GM21515 (cell line): ENCODE measurements at regions not wholly inside any gene's neighbourhood (a gene's known extent, or its start where the extent isn't known, plus 50 kb on each side); places are given as distances from the start of the nearest gene placed in this dataset.
"Not testable (repeated sequence)": the region's sequence is repeated elsewhere in the genome, so short reads cannot be mapped to it uniquely, and the experiment has no call there.

Source experiments
- ATAC-seq: cut with Tn5 transposase; IDR thresholded peaks from one replicate; pipeline ENCODE4 v1.9.1; 2021; ENCODE audit not compliant: unreplicated experiment

DNA sequence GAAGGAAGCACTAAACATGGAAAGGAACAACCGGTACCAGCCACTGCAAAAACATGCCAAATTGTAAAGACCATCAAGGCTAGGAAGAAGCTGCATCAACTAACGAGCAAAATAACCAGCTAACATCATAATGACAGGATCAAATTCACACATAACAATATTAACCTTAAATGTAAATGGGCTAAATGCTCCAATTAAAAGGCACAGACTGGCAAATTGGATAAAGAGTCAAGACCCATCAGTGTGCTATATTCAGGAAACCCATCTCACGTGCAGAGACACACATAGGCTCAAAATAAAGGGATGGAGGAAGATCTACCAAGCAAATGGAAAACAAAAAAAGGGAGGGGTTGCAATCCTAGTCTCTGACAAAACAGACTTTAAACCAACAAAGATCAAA is 126.3 kb upstream of the CAV2 start:
- ATAC-seq, result not testable (repeated sequence)

DNA sequence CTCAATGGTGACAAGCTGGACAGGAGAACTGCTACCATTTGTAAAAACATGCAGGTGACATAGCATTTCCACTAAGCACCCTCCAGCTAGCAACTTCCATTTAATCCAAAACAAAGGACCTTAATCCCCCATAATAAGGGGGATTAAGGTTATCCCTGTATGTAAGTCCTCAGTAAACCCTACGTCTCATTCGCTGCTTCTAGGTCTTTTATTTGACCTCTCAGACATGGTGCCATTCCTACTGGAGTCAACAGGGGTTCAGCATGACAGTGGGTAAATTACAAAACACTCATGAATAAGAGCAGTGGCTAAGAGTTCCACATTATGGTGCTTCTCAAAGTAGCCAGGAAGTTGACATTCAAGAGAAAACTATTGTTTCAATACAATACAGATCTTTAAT is 121.8 kb upstream of the CAV2 start:
- no peak for ATAC-seq

DNA sequence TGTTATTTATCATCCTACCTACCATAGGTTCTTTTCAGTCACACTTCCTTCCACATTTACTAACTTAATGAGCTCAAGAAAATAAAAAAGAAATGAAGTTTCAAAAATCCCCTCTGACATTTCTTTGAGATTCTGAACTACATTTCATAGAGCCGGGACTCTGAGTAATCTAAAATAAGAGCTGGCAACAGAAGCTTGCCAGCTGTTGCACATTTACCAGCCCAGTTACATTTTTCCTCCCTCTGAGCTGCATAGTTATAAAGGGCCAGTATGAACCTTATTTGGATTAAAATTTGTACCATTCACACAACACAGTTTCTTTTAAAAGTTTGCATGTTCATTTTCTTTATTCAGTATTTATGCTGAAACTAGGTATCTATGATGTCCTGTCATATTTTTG is 119.5 kb upstream of the CAV2 start:
- no peak for ATAC-seq

DNA sequence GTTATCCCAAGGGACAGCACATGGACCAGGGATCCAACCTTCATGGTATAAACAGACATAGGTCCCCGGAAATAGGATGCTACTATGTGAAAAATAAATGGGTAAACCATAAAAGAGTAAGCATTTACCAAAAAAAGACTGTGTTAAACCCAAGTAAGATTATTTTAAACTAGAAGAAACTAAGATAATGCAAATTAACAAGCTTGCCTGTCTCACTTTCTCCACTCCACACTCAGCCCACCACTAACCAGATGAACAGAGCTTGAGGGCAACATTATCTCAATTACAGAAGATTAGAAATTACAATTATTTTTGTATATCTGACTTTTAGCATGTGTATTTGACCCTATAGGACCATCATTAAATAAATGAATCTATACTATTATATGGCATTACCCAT is 117.2 kb upstream of the CAV2 start:
- ATAC-seq, result no peak

DNA sequence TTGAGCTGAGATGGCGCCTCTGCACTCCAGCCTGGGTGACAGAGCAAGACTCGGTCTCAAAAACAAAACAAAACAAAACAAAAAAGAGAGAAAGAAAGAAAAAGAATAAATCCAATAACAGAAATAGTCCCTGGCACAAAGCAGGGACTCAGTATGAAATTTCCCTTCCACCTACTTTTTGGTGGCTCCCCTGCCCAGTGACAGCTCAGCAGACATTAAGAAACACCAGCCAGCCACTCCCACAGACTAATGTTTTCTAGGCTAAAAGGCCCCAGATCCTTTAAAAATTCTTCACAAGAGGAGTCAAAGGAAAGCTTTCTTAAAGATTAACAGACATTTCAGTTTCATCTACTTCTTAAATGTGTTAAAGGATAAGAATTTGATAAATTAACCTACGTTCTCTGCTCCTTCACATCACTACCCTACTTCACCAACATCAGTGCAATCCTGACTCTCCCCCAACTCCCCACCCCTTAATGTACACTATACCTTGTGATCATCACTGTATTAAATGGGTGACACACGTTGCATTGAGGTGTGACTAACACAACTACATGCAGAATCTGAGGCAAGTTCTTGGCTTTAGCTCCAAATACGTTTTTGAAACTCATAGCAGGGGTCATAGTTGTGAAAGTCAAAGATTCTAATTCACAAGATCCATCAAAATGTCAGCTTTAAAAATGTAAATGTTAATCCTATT is 114.5 kb upstream of the CAV2 start:
- ATAC-seq, result no peak

DNA sequence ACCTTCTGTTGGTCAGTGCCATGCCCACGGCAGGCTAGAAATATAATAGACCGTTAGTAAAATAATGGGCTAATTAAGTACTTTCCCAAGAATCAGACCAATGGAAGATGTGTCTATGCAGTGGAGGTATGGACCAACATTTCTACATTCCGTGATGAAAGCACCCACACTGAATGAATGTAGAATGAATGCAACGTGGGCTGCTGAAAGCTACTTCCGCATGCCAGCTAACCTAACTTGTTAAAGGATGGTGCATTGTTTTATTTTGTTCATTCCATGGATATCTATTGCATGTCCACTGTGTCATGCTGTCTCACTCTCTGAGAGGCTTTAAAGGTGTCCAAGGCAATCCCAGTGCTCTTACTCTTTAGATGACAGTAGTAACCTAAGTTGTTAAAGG is 112.9 kb upstream of the CAV2 start:
- ATAC-seq, result no peak

DNA sequence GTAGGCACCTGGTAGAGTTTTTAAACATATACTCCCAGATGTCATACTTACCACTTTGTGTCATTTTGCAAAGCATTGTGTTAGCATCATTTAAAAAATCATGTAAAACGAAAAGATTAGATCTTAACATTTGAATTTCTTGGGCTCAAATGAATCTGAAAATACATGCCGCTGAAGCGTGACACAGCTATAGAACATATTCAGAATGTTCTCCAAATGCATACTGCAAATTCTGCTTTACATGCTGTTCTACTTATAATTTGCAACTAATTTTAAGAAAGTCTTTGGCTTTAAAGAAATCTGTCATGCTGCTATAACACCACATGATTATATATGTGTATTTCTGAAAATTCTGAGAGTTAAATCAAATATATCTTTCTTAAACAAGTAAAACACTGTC is 109.2 kb upstream of the CAV2 start:
- ATAC-seq, result no peak

DNA sequence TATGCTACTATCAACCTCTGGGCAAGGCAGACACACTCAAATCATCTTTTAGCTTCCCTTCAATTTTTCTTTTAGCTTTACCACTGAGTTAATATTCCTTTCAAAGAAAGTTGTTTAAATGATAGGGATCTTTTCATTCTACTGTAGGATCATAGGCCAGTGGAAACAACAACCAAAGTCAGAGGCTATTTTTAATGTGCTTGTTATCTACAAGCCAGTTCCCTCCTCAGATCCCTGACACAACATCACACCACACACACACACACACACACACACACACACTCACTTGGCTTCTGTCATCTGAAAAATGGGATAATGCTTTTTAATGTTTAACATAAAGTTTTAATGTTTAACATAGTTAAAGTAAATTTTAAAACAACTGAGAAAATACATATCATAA is 106.7 kb upstream of the CAV2 start:
- ATAC-seq, result no peak

DNA sequence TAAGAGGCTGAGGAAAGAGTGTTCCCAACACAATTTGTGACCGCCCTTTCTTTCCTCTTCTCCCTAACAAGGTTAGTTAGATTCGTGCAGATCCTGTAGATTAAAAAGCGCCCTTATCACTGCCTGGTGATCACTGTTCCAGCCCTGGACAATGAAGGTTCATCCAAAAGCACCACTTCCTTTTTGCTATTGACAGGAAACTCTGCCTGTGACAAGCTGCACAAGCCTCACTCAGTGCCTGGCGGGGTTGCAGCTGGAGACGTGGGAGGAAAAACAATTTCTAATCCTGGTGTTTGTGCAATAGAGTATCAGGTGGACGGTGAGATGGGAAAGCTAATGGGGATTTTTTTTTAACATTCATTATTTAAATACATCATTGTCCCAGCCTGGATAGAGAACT is 105.9 kb upstream of the CAV2 start:
- ATAC-seq, result no peak

DNA sequence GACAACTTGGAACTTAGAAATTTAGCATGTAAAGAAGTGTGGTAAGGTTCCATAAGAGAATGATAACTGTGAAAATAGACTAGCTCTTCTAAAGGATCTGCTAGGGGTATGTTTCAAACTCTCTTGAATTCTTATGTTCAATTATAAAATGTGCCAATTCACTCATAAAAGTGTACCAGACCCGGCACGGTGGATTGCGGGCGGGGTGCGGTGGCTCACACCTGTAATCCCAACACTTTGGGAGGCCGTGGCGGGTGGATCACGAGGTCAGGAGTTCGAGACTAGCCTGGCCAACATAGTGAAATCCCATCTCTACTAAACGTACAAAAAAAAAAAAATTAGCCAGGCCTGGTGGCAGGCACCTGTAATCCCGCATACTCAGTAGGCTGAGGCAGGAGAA is 105.4 kb upstream of the CAV2 start:
- ATAC-seq, result no peak

DNA sequence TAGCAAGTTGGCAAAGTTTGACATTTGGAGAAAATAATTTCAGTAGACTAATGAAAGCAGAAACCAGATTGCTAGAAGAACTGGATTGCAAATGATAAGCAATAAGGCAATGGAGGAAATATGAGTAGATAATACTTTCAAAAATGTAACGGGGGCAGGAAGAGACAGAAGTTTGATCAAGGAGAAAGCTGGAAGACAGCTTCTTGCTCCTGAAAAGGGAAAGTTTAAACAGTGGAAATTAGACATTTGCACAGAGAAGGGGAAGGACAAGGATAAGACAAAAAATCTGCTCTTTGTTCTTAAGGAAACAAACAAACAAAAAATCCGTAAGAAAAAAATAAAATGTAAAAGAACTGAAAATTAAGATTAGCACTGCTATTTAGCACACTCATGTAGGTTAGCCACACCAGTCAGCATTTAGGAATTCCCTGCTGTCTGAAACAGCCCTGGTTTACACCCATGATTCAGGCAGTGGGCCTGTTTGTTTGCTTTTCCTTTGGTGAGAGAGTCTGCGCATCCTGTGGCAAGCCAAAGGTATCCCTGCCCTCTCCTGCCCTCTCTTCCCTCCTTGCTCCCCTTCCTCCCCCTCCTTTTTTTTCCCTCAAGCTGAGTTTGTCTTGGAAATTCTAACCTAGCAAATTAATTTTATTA is 104.3 kb upstream of the CAV2 start:
- no peak for ATAC-seq

DNA sequence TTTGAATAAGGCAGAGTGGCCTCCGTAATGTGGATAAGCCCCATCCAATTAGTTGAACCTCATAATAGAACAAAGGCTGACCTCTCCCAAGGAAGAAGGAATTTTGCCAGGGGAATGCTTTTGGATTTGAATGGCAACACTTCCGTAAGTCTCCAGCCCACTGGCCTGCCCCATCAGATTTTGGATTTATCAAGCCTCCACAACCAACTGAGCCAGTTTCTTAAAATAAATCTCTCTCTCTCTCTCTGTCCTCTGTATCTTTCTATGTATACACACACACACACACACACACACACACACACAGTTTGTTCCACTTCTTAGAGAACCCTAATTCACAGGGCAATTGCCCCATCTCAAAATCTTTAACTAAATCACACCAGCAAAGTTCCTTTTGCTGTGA is 100.9 kb upstream of the CAV2 start:
- ATAC-seq, result no peak

DNA sequence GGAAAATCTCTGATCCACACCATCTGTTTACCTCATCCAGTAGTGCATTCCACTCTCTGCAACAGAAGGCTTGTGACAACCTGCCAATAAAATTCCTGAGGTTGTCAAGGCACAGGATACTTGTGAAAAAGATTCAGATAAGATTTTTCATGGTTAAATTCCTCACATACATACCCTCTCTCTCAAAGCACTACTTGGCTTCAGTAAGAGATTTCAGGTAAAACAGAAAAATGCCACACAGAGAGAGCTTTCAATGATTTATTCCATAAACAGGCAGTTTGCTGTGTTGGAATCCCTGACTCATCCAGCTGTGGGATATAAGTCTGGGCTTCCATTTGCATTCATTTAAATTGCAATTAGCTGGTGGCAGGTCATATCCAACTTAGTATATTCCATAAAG is 99.7 kb upstream of the CAV2 start:
- ATAC-seq, result no peak

DNA sequence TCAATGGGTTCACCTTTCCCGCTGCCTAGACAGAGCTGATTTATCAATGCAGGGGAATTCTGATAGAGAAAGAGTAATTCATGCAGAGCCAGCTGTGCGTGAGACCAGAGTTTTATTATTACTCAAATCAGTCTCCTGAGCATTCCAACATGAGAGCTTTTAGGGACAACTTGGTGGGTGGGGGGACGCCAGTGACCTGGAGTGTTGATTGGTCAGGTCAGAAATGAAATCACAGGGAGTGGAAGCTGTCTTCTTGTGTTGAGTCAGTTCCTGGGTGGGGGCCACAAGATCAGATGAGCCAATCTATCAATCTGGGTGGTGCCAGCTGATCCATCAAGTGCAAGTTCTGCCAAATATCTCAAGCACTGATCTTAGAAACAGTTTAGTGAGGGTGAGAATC is 99.0 kb upstream of the CAV2 start:
- no peak for ATAC-seq

DNA sequence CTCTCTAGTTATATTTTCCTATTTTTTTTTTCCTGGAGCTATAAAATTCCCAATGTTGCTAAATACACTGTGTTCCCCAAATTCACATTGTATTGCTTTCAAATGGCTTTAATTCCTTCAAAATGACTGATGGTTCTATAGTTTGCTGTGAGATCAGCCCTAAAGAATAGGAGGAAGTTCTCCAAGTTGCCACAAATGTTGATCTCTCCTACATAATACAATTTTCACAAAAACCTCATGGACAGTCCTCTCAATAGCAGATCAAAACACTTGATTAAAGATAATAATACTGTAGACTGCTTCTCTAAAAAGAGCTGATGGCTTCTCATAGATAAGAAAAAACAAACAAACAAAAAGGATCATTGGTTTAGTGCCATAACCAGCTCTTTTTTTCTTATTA is 97.8 kb upstream of the CAV2 start:
- no peak for ATAC-seq

DNA sequence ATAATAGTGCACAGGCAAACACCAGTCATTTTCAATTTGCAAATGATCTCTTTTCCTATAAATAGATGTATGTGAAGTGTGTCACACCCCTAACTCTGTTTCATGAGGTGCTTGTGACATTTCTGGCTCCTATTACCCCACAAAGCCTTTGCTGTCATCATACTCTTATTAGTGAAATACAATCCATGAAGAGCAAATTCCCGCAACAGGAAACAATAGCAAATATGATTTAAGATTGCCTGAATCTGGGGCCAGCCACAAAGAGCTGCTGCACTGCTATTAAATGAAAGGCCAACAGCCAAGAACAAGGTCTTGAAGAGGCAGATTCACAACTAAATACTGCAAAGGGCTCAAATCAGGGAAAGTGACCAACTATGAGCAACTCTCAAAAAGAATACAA is 96.3 kb upstream of the CAV2 start:
- ATAC-seq, result no peak

DNA sequence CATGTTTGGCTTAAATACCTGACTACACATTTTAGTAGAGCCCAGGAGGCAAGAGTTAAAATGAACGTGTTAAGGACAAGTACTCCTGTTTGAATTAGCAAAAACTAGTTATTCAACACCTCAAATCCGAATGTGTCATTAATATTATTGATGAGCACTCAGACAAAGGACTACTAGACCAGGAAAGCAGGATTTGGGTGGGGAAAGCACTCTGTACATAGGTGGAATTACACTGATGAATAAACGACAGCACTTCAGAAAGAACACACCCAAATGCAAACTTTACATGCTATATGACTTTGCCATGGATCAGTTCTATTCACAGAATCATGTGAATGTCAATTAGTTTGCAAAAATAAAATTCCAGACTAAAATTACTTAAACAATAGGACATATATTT is 95.1 kb upstream of the CAV2 start:
- no peak for ATAC-seq

DNA sequence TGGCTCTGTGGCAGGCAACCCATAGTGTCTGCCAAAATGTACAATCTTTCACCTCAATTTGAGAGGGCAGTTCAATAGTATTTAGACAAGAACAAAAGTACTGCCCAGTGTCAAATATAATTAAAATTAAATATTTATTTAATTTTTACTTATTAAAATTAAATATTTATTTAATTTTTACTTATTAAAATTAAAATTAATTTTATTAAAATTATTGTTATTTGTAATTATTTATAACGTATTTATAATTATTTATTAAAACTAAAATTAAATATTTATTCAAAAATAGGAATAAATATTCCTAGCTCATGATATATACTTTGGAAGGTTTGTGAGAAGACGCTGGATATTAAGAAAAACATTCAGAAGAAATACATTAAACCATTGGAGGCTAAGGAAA is 93.7 kb upstream of the CAV2 start:
- no peak for ATAC-seq

DNA sequence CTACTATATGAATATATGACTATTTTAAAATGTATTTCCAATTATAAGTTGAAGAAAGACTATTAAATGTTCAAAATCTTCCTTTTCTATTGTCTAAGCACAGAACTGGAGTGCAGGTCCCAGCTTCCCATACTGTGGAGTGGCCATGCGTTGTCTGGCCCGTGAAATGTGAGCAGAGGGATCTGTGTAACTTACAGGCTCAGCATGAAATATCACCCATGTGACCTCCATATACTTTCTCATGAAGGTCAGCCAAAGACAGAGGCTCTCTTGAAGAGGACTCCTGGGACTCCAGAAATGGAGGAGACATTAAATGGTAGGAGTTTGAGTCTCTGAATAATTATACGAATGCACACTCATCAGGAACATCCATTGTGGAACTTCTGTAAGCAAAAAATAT is 92.4 kb upstream of the CAV2 start:
- ATAC-seq, result no peak

DNA sequence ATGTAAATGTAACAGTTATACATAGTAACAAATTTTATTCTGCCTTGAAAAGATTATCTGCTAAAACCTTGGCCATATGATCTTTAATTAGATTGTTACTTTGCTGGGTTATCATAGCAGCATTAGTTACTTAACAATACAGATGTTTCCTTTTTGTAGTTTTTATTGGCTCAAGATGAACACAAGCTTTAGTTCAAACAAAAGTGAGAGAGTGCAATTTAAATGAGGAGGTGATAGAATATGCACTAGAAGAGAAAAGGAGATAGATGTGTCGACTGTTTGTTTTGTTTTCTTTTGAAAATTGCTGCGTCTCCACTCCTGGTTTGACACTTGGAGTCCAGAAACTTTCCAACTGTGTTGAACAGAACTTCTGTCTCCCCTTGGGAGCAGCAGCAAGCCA is 91.4 kb upstream of the CAV2 start:
- no peak for ATAC-seq

DNA sequence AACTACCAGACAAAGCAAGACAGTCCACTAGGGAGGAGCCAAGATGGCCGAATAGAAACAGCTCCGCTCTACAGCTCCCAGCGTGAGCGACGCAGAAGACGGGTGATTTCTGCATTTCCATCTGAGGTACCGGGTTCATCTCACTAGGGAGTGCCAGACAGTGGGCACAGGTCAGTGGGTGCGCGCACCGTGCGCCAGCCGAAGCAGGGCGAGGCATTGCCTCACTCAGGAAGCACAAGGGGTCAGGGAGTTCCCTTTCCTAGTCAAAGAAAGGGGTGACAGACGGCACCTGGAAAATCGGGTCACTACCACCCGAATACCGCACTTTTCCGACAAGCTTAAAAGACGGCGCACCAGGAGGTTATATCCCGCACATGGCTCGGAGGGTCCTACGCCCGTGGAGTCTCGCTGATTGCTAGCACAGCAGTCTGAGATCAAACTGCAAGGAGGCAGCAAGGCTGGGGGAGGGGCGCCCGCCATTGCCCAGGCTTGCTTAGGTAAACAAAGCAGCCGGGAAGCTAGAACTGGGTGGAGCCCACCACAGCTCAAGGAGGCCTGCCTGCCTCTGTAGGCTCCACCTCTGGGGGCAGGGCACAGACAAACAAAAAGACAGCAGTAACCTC is 90.6 kb upstream of the CAV2 start:
- not testable (repeated sequence) for ATAC-seq

DNA sequence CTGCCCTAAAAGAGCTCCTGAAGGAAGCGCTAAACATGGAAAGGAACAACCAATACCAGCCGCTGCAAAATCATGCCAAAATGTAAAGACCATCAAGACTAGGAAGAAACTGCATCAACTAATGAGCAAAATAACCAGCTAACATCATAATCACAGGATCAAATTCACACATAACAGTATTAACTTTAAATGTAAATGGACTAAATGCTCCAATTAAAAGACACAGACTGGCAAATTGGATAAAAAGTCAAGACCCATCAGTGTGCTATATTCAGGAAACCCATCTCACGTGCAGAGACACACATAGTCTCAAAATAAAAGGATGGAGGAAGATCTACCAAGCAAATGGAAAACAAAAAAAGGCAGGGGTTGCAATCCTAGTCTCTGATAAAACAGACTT is 88.8 kb upstream of the CAV2 start:
- ATAC-seq, result not testable (repeated sequence)
